ENCODE measurements at regions not wholly inside any gene's neighbourhood (a gene's known extent, or its start where the extent isn't known, plus 50 kb on each side); places are given as distances from the start of the nearest gene placed in this dataset.

GRCh38 chr4:110953898-110954297 is 331.0 kb upstream of the PITX2 start:
- Histone ChIP-seq H3K27me3 (ENCODE audit: control insufficient read depth, insufficient read depth, low read length) (no peaks in the 10 kb centered on the region), H3K9me3 (ENCODE audit: control insufficient read depth, insufficient read depth, low read length) (no peaks in the 10 kb centered on the region), H3K4me3 (ENCODE audit: low read depth, low read length) (no peak overlapping the region), H3K4me1 (ENCODE audit: control insufficient read depth, insufficient read depth, low read length) (no peaks in the 10 kb centered on the region), H3K36me3 (ENCODE audit: control insufficient read depth, insufficient read depth, low read length) (no peaks in the 10 kb centered on the region), H3K27ac (ENCODE audit: low read depth, low read length) (no peak overlapping the region)
- WGBS (ENCODE audit: insufficient coverage), result 20% methylated on average over 1 of the region's 4 CpGs
- no peak for DNase-seq (ENCODE audit: low read depth in 4 of 6, low spot score in 6 of 6)

- no CpG with 5 or more reads among the region's 1 CpG for WGBS (ENCODE audit: insufficient coverage)
- no peak overlapping the region for H3K4me3 ChIP-seq (ENCODE audit: low read depth, low read length)
- H3K27ac ChIP-seq (ENCODE audit: low read depth, low read length), result no peak overlapping the region
- no peaks in the 10 kb centered on the region for H3K36me3 ChIP-seq (ENCODE audit: control insufficient read depth, insufficient read depth, low read length)
- no peaks in the 10 kb centered on the region for H3K27me3 ChIP-seq (ENCODE audit: control insufficient read depth, insufficient read depth, low read length)
- no peak for DNase-seq (ENCODE audit: low read depth in 4 of 6, low spot score in 6 of 6)
- no peaks in the 10 kb centered on the region for H3K4me1 ChIP-seq (ENCODE audit: control insufficient read depth, insufficient read depth, low read length)
- no peaks in the 10 kb centered on the region for H3K9me3 ChIP-seq (ENCODE audit: control insufficient read depth, insufficient read depth, low read length)
Measured at GRCh38 chr4:110955748-110956147, 332.9 kb upstream of the PITX2 start.

- no peak overlapping the region for H3K4me3 ChIP-seq (ENCODE audit: low read depth, low read length)
- no peak overlapping the region for H3K27ac ChIP-seq (ENCODE audit: low read depth, low read length)
Measured at GRCh38 chr4:110959041-110959643, 336.3 kb upstream of the PITX2 start.

DNA sequence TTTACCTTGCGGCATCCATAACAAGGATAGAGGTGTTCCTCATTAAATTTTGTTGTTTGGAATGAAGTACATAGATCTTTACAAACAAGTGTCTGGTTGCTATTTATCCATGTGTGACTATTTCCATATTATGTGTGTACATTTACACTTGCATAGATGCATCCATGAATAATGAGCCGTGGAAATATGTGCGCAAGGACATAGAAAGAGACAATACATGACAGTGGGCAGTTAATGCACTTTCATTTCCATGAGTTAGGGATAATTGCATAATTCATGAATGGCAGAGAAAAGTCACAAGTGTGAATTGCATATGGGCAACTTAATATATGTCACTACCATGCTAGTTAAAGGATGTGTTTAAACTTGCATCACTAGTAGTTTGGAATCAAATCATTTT is 338.2 kb upstream of the PITX2 start:
- H3K4me1 ChIP-seq (ENCODE audit: control insufficient read depth, insufficient read depth, low read length), result no peaks in the 10 kb centered on the region
- WGBS (ENCODE audit: insufficient coverage), result 86% methylated on average over 1 of the region's 3 CpGs
- no peak overlapping the region for H3K27ac ChIP-seq (ENCODE audit: low read depth, low read length)
- H3K36me3 ChIP-seq (ENCODE audit: control insufficient read depth, insufficient read depth, low read length), result no peaks in the 10 kb centered on the region
- DNase-seq (ENCODE audit: low read depth in 4 of 6, low spot score in 6 of 6), result no peak
- H3K4me3 ChIP-seq (ENCODE audit: low read depth, low read length), result no peak overlapping the region
- H3K9me3 ChIP-seq (ENCODE audit: control insufficient read depth, insufficient read depth, low read length), result no peaks in the 10 kb centered on the region
- H3K27me3 ChIP-seq (ENCODE audit: control insufficient read depth, insufficient read depth, low read length), result no peaks in the 10 kb centered on the region

More at GRCh38 chr4:110959041-110959643, 336.3 kb upstream of the PITX2 start:
- no peaks in the 10 kb centered on the region for H3K4me1 ChIP-seq (ENCODE audit: control insufficient read depth, insufficient read depth, low read length)
- H3K9me3 ChIP-seq (ENCODE audit: control insufficient read depth, insufficient read depth, low read length), result no peaks in the 10 kb centered on the region
- no peaks in the 10 kb centered on the region for H3K27me3 ChIP-seq (ENCODE audit: control insufficient read depth, insufficient read depth, low read length)
- peak in 2 of 6 donors; percentile 2 to 22 for DNase-seq (ENCODE audit: low read depth in 4 of 6, low spot score in 6 of 6)
- H3K36me3 ChIP-seq (ENCODE audit: control insufficient read depth, insufficient read depth, low read length), result no peaks in the 10 kb centered on the region

- no CpG with 5 or more reads among the region's 3 CpGs for WGBS (ENCODE audit: insufficient coverage)
- Histone ChIP-seq H3K4me3 (ENCODE audit: low read depth, low read length) (no peak overlapping the region), H3K4me1 (ENCODE audit: control insufficient read depth, insufficient read depth, low read length) (no peaks in the 10 kb centered on the region), H3K36me3 (ENCODE audit: control insufficient read depth, insufficient read depth, low read length) (no peaks in the 10 kb centered on the region), H3K9me3 (ENCODE audit: control insufficient read depth, insufficient read depth, low read length) (no peaks in the 10 kb centered on the region), H3K27me3 (ENCODE audit: control insufficient read depth, insufficient read depth, low read length) (no peaks in the 10 kb centered on the region), H3K27ac (ENCODE audit: low read depth, low read length) (no peak overlapping the region)
- peak in 1 of 6 donors; percentile 4 for DNase-seq (ENCODE audit: low read depth in 4 of 6, low spot score in 6 of 6)
Measured at GRCh38 chr4:110962616-110963015, 339.7 kb upstream of the PITX2 start.

DNA sequence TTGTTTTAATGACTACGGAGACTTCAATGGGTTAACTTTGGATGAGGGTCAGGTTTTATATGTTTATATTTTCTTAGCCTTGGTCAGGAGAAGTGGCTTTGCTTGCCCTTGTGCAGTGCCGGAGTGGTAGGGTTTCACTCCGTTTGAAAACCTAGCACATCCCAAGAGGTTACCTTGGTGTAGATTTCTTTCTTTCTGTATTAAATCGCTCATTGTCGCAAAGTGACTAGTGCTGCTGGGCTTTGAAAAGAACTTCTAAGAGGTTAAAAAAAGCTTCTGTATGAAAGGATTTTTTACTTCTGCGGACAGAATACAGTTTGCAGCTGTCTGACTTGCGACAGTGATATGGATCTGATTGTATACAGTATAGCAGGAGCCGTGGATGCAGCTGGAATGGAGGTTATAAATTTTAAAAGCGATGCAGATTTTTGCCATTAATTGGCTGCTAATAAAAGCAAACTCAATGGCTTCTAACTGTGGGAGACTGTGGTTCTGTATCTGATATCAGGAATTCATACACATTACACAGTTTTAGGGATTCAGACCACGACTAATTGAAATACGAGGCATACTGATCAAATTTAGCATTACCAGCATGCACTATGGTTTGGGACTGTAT is 340.9 kb upstream of the PITX2 start:
- Histone ChIP-seq H3K36me3 (ENCODE audit: control insufficient read depth, insufficient read depth, low read length) (no peaks in the 10 kb centered on the region), H3K4me1 (ENCODE audit: control insufficient read depth, insufficient read depth, low read length) (no peaks in the 10 kb centered on the region), H3K4me3 (ENCODE audit: low read depth, low read length) (no peak overlapping the region), H3K27ac (ENCODE audit: low read depth, low read length) (no peak overlapping the region), H3K9me3 (ENCODE audit: control insufficient read depth, insufficient read depth, low read length) (no peaks in the 10 kb centered on the region), H3K27me3 (ENCODE audit: control insufficient read depth, insufficient read depth, low read length) (no peaks in the 10 kb centered on the region)
- 37% methylated on average over 8 of the region's 11 CpGs for WGBS (ENCODE audit: insufficient coverage)
- DNase-seq (ENCODE audit: low read depth in 4 of 6, low spot score in 6 of 6), result peak in 2 of 6 donors; percentile 3 to 54

GRCh38 chr4:110967936-110968335 is 345.1 kb upstream of the PITX2 start:
- no peak for DNase-seq (ENCODE audit: low read depth in 4 of 6, low spot score in 6 of 6)
- Histone ChIP-seq H3K27ac (ENCODE audit: low read depth, low read length) (no peak overlapping the region), H3K4me1 (ENCODE audit: control insufficient read depth, insufficient read depth, low read length) (no peaks in the 10 kb centered on the region), H3K36me3 (ENCODE audit: control insufficient read depth, insufficient read depth, low read length) (no peaks in the 10 kb centered on the region), H3K9me3 (ENCODE audit: control insufficient read depth, insufficient read depth, low read length) (no peaks in the 10 kb centered on the region), H3K27me3 (ENCODE audit: control insufficient read depth, insufficient read depth, low read length) (no peaks in the 10 kb centered on the region), H3K4me3 (ENCODE audit: low read depth, low read length) (no peak overlapping the region)
- WGBS (ENCODE audit: insufficient coverage), result no CpG with 5 or more reads among the region's 1 CpG

DNA sequence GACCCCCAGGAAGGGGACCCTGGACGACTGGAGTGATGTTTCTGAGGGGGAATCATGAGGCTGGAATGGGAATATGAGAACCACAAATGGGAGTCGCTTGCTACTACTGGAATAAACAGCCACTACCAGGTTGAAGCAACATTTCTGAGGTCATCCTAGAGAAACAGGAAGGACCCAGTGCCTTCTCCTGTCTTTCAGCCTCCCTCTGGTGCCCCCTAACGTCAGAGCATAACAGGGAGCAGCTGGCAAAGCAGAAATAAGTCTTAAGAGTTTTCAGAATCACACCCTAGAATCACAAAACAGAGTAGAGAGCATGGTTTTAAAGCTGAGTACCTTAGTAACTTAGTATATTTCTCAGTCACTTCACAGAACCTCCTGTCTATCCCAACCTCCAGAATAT is 347.8 kb upstream of the PITX2 start:
- 0% methylated on average over 1 of the region's 3 CpGs for WGBS (ENCODE audit: insufficient coverage)
- H3K9me3 ChIP-seq (ENCODE audit: control insufficient read depth, insufficient read depth, low read length), result no peaks in the 10 kb centered on the region
- DNase-seq (ENCODE audit: low read depth in 4 of 6, low spot score in 6 of 6), result no peak
- no peak overlapping the region for H3K4me3 ChIP-seq (ENCODE audit: low read depth, low read length)
- no peaks in the 10 kb centered on the region for H3K4me1 ChIP-seq (ENCODE audit: control insufficient read depth, insufficient read depth, low read length)
- H3K27ac ChIP-seq (ENCODE audit: low read depth, low read length), result no peak overlapping the region
- no peaks in the 10 kb centered on the region for H3K36me3 ChIP-seq (ENCODE audit: control insufficient read depth, insufficient read depth, low read length)
- no peaks in the 10 kb centered on the region for H3K27me3 ChIP-seq (ENCODE audit: control insufficient read depth, insufficient read depth, low read length)

DNA sequence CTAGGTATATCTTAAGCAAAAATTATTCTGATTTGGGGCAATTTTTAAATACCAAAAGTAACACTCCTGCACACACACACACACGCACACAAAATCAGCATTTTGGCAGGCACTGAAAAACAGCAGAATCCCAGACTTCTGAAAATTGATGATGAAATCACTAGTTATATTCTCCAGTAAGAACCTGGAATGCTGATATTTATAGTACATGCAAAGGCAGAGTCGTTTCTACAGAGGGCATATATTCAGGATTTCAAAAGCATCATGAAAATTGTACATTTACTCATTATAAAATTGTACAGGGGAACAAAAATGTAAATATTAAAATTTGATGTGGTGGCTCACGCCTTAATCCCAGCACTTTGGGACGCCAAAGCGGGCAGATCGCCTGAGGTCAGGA is 352.5 kb upstream of the PITX2 start:
- no peak for DNase-seq (ENCODE audit: low read depth in 4 of 6, low spot score in 6 of 6)
- no peaks in the 10 kb centered on the region for H3K36me3 ChIP-seq (ENCODE audit: control insufficient read depth, insufficient read depth, low read length)
- H3K4me1 ChIP-seq (ENCODE audit: control insufficient read depth, insufficient read depth, low read length), result no peaks in the 10 kb centered on the region
- no peaks in the 10 kb centered on the region for H3K9me3 ChIP-seq (ENCODE audit: control insufficient read depth, insufficient read depth, low read length)
- H3K27ac ChIP-seq (ENCODE audit: low read depth, low read length), result no peak overlapping the region
- no peak overlapping the region for H3K4me3 ChIP-seq (ENCODE audit: low read depth, low read length)
- WGBS (ENCODE audit: insufficient coverage), result 97% methylated on average over 4 of the region's 6 CpGs
- no peaks in the 10 kb centered on the region for H3K27me3 ChIP-seq (ENCODE audit: control insufficient read depth, insufficient read depth, low read length)

- H3K27ac ChIP-seq (ENCODE audit: low read depth, low read length), result no peak overlapping the region
- H3K36me3 ChIP-seq (ENCODE audit: control insufficient read depth, insufficient read depth, low read length), result no peaks in the 10 kb centered on the region
- no peaks in the 10 kb centered on the region for H3K27me3 ChIP-seq (ENCODE audit: control insufficient read depth, insufficient read depth, low read length)
- H3K4me3 ChIP-seq (ENCODE audit: low read depth, low read length), result no peak overlapping the region
- H3K4me1 ChIP-seq (ENCODE audit: control insufficient read depth, insufficient read depth, low read length), result no peaks in the 10 kb centered on the region
- no CpG with 5 or more reads among the region's 2 CpGs for WGBS (ENCODE audit: insufficient coverage)
- DNase-seq (ENCODE audit: low read depth in 4 of 6, low spot score in 6 of 6), result no peak
- H3K9me3 ChIP-seq (ENCODE audit: control insufficient read depth, insufficient read depth, low read length), result no peaks in the 10 kb centered on the region
Measured at GRCh38 chr4:110977554-110977953, 354.7 kb upstream of the PITX2 start.
